Panc1 (cell line): ENCODE measurements at regions not wholly inside any gene's neighbourhood (a gene's known extent, or its start where the extent isn't known, plus 50 kb on each side); places are given as distances from the start of the nearest gene placed in this dataset.

Experiments used
- ATAC-seq: fragments of 200-7000 bp; cut with Tn5 transposase; 2 replicates; pipeline ENCODE4 v1.9.1; 2020; ENCODE audit warnings: mild to moderate bottlenecking, moderate library complexity
- BruUV-seq: library from RNA; stranded (reverse); fragments of 400-500 nt; replicated peaks from 2 replicates; lab custom pipeline; 2021; lab: Mats Ljungman, UMichigan
- CTCF ChIA-PET: fragments of 300-600 bp; sonication (Branson Sonifier 250); formaldehyde crosslinking; loops from one replicate; lab custom pipeline; 2022; ENCODE audit warnings: antibody characterized with exemption; lab: Charles Lee
- POLR2A ChIA-PET: fragments of 300-600 bp; sonication (Branson Sonifier 250); formaldehyde crosslinking; loops from one replicate; lab custom pipeline; 2022; ENCODE audit warnings: antibody characterized with exemption; lab: Charles Lee
- DNase-seq: peaks from one replicate; pipeline ENCODE4 v3.0.0-alpha.2; 2010; ENCODE audit warnings: low read depth, low spot score
- H3K27ac ChIP-seq: 2 replicates; pipeline ENCODE4 v1.5.1; 2011; ENCODE audit warnings: mild to moderate bottlenecking, low read length, inconsistent platforms
- H3K27me3 ChIP-seq: fragments of 200-500 bp; sonication (Bioruptor generic); 2 replicates; pipeline ENCODE4 v1.6.0; 2014; ENCODE audit warnings: low read length, inconsistent platforms; ENCODE audit not compliant: control insufficient read depth, insufficient read depth
- H3K36me3 ChIP-seq: fragments of 200-500 bp; sonication (Bioruptor generic); 2 replicates; pipeline ENCODE4 v1.5.1; 2014; ENCODE audit warnings: inconsistent platforms, mild to moderate bottlenecking, low read length, moderate library complexity; ENCODE audit not compliant: control insufficient read depth, insufficient read depth
- H3K4me1 ChIP-seq: 2 replicates; pipeline ENCODE4 v1.5.1; 2011; ENCODE audit warnings: inconsistent platforms, mild to moderate bottlenecking, low read length, moderate library complexity; ENCODE audit not compliant: control insufficient read depth, insufficient read depth
- H3K4me3 ChIP-seq, 2 experiments: 2 replicates each; pipeline ENCODE4 v1.5.1; 2011 to 2012; ENCODE audit warnings: low read depth in 2 of 2, low read length in 2 of 2, mild to moderate bottlenecking in 2 of 2, inconsistent platforms in 1 of 2, moderate library complexity in 1 of 2
- H3K9me3 ChIP-seq: fragments of 200-500 bp; sonication (Bioruptor generic); 2 replicates; pipeline ENCODE4 v1.5.1; 2014; ENCODE audit warnings: low read depth, mild to moderate bottlenecking, inconsistent platforms, low read length, moderate library complexity; ENCODE audit not compliant: control insufficient read depth, insufficient read depth
- POLR2AphosphoS5 ChIP-seq: IDR thresholded peaks from 2 replicates; pipeline ENCODE4 v1.6.1; 2012; ENCODE audit warnings: mild to moderate bottlenecking, low read depth, low read length, moderate library complexity
- REST ChIP-seq, 2 experiments: IDR thresholded peaks; 2 replicates each; pipeline ENCODE4 v1.6.1; 2011 to 2012; ENCODE audit warnings: low read depth in 2 of 2, control low read depth in 1 of 2, low read length in 1 of 2, mild to moderate bottlenecking in 1 of 2, moderate library complexity in 1 of 2; ENCODE audit not compliant: insufficient read depth in 1 of 2
- SIN3A ChIP-seq: IDR thresholded peaks from 2 replicates; pipeline ENCODE4 v1.6.1; 2012; ENCODE audit warnings: low read depth, mild to moderate bottlenecking, low read length, moderate library complexity, borderline replicate concordance; ENCODE audit not compliant: insufficient read depth
- TCF7L2 ChIP-seq: IDR thresholded peaks from 2 replicates; pipeline ENCODE4 v1.6.1; 2011; ENCODE audit warnings: mild to moderate bottlenecking, low read depth, low read length, inconsistent platforms
- in situ Hi-C: cut with HindIII; loops from 2 replicates; pipeline ENCODE4 v1.10.0; 2016; ENCODE audit warnings: low sequenced_read_pairs, low pct_unique_long_range_greater_than_20kb
- intact Hi-C: fragments of 100-400 bp; cut with micrococcal nuclease; formaldehyde crosslinking; loops from one replicate; pipeline ENCODE4 v1.10.0; 2022; ENCODE audit not compliant: unreplicated experiment
- TF ChIP-seq, protein P1 (sequence below): fragments of 450-650 bp; IDR thresholded peaks from 2 replicates; pipeline ENCODE4 v1.5.1; 2017; ENCODE audit warnings: mild to moderate bottlenecking

DNA sequence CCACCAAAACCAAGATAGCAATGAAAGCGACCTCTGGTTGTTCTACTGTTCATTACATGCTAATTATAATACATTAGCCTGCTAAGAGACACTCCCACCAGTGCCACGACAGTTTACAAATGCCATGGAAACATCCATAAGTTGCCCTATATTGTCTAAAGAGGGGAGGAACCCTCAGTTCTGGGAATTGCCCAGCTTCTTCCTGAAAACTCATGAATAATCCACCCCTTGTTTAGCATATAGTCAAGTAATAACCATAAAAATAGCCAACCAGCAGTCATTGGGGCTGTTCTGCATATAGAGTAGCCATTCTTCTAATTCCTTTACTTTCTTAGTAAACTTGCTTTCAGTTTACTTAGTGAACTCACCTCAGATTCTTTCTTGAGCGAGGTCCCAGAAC, 189.8 kb upstream of the SOX11 start:
- no TSS peak for BruUV-seq
- Histone ChIP-seq H3K36me3 (no peaks in the 10 kb centered on the region), H3K9me3 (no peaks in the 10 kb centered on the region), H3K4me1 (no peaks in the 10 kb centered on the region), H3K27me3 (no peaks in the 10 kb centered on the region), H3K4me3 (no peak overlapping the region), H3K27ac (no peak overlapping the region)
- ATAC-seq = no peak
- POLR2A ChIA-PET = no interaction called here
- in situ Hi-C loops = no loop called here
- CTCF ChIA-PET = no interaction called here
- TF ChIP-seq, protein P1, sequence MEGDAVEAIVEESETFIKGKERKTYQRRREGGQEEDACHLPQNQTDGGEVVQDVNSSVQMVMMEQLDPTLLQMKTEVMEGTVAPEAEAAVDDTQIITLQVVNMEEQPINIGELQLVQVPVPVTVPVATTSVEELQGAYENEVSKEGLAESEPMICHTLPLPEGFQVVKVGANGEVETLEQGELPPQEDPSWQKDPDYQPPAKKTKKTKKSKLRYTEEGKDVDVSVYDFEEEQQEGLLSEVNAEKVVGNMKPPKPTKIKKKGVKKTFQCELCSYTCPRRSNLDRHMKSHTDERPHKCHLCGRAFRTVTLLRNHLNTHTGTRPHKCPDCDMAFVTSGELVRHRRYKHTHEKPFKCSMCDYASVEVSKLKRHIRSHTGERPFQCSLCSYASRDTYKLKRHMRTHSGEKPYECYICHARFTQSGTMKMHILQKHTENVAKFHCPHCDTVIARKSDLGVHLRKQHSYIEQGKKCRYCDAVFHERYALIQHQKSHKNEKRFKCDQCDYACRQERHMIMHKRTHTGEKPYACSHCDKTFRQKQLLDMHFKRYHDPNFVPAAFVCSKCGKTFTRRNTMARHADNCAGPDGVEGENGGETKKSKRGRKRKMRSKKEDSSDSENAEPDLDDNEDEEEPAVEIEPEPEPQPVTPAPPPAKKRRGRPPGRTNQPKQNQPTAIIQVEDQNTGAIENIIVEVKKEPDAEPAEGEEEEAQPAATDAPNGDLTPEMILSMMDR = no peak
- no peak for TF ChIP-seq POLR2AphosphoS5
- intact Hi-C loops = no loop called here
- no peak for DNase-seq

GRCh38 chr2:5504756-5505155, 187.4 kb upstream of the SOX11 start:
- ATAC-seq = no peak
- TF ChIP-seq REST (IDR thresholded peaks at IDR 0.05; ENCODE audit: insufficient read depth in 1 of 2, low read depth in 2 of 2, low read length in 1 of 2) (no peak), POLR2AphosphoS5 (no peak), SIN3A (no peak), TCF7L2 (no peak)
- TF ChIP-seq, protein P1 = no peak
- H3K4me3 ChIP-seq = no peak overlapping the region
- intact Hi-C loops (no loop called here), in situ Hi-C loops (no loop called here)
- no peaks in the 10 kb centered on the region for H3K27me3 ChIP-seq
- H3K27ac ChIP-seq = no peak overlapping the region
- ChIA-PET CTCF (no interaction called here), POLR2A (no interaction called here)
- no peaks in the 10 kb centered on the region for H3K36me3 ChIP-seq
- no peaks in the 10 kb centered on the region for H3K4me1 ChIP-seq
- H3K9me3 ChIP-seq = no peaks in the 10 kb centered on the region
- BruUV-seq = no TSS peak
- no peak for DNase-seq

- in situ Hi-C loops = no loop called here
- no peak for ATAC-seq
- TF ChIP-seq REST (IDR thresholded peaks at IDR 0.05; ENCODE audit: insufficient read depth in 1 of 2, low read depth in 2 of 2, low read length in 1 of 2) (no peak), SIN3A (no peak), POLR2AphosphoS5 (no peak), TCF7L2 (no peak)
- TF ChIP-seq, protein P1 = no peak
- no peak for DNase-seq
- Histone ChIP-seq H3K4me3 (no peak overlapping the region), H3K27ac (no peak overlapping the region), H3K27me3 (no peaks in the 10 kb centered on the region), H3K9me3 (no peaks in the 10 kb centered on the region), H3K36me3 (no peaks in the 10 kb centered on the region), H3K4me1 (no peaks in the 10 kb centered on the region)
- ChIA-PET POLR2A (no interaction called here), CTCF (no interaction called here)
- no TSS peak for BruUV-seq
- intact Hi-C loops = no loop called here
These were observed 184.8 kb upstream of the SOX11 start for GRCh38 chr2:5507367-5507766.
